SK-N-MC (cell line): ENCODE measurements at regions not wholly inside any gene's neighbourhood (a gene's known extent, or its start where the extent isn't known, plus 50 kb on each side); places are given as distances from the start of the nearest gene placed in this dataset.
"Not testable (repeated sequence)": the region's sequence is repeated elsewhere in the genome, so short reads cannot be mapped to it uniquely, and the experiment has no call there.

Experiments
- DNase-seq: peaks from one replicate; pipeline ENCODE4 v3.0.0-alpha.2; 2011; ENCODE audit warnings: low read depth, low spot score
- H3K27ac ChIP-seq: fragments of 200-600 bp; sonication (generic); 2 replicates; pipeline ENCODE4 v1.5.1; 2016; ENCODE audit warnings: mixed run types
- H3K36me3 ChIP-seq: fragments of 200-600 bp; sonication (generic); 2 replicates; pipeline ENCODE4 v1.6.1; 2017; ENCODE audit warnings: antibody characterized with exemption, low read length, mixed read lengths; ENCODE audit not compliant: insufficient read depth
- H3K4me3 ChIP-seq: fragments of 200-600 bp; sonication (generic); 2 replicates; pipeline ENCODE4 v1.5.1; 2016
- H3K9ac ChIP-seq: fragments of 200-600 bp; sonication (generic); 2 replicates; pipeline ENCODE4 v1.8.0; 2017; ENCODE audit warnings: mixed run types, mixed read lengths; ENCODE audit not compliant: insufficient read length
- H3K9me3 ChIP-seq: fragments of 200-600 bp; sonication (generic); 2 replicates; pipeline ENCODE4 v1.6.1; 2017; ENCODE audit warnings: low read depth, mild to moderate bottlenecking, antibody characterized with exemption, low read length, moderate library complexity, mixed read lengths
- EZH2 ChIP-seq: fragments of 200-600 bp; sonication (generic); IDR thresholded peaks from one replicate; pipeline ENCODE4 v1.6.1; 2017; ENCODE audit warnings: antibody characterized with exemption
- FOXP2 ChIP-seq: optimal IDR thresholded peaks from 2 replicates; pipeline ENCODE3; 2011; ENCODE audit warnings: mild to moderate bottlenecking, moderate library complexity; ENCODE audit not compliant: insufficient read depth; ENCODE audit errors: extremely low read length, control extremely low read depth
- POLR2AphosphoS5 ChIP-seq: IDR thresholded peaks from 2 replicates; pipeline ENCODE4 v1.6.1; 2012; ENCODE audit warnings: mild to moderate bottlenecking, low read depth, low read length, borderline replicate concordance

- DNase-seq: peak; percentile 71
- TF ChIP-seq POLR2AphosphoS5 (no peak), EZH2 (no peak)
- Histone ChIP-seq H3K4me3 (no peak overlapping the region), H3K9ac (no peak overlapping the region), H3K9me3 (no peaks in the 10 kb centered on the region), H3K27ac (no peak overlapping the region), H3K36me3 (no peaks in the 10 kb centered on the region)
Measured at GRCh38 chr1:195738966-195739650, 869.1 kb downstream of the KCNT2 start.

- no peaks in the 10 kb centered on the region for H3K36me3 ChIP-seq
- DNase-seq: no peak
- no peak overlapping the region for H3K27ac ChIP-seq
- no peak overlapping the region for H3K9ac ChIP-seq
- no peaks in the 10 kb centered on the region for H3K9me3 ChIP-seq
- no peak overlapping the region for H3K4me3 ChIP-seq
- no peak for TF ChIP-seq POLR2AphosphoS5
- TF ChIP-seq FOXP2: no peak
- TF ChIP-seq EZH2: no peak
Measured at GRCh38 chr1:195735140-195735539, 873.1 kb downstream of the KCNT2 start.

- Histone ChIP-seq H3K36me3 (no peaks in the 10 kb centered on the region), H3K9me3 (no peaks in the 10 kb centered on the region), H3K4me3 (no peak overlapping the region), H3K9ac (no peak overlapping the region), H3K27ac (no peak overlapping the region)
- no peak for TF ChIP-seq FOXP2
- TF ChIP-seq EZH2: no peak
- TF ChIP-seq POLR2AphosphoS5: no peak
- DNase-seq: no peak
Measured at GRCh38 chr1:195733826-195734225, 874.4 kb downstream of the KCNT2 start.

GRCh38 chr1:195733408-195733807 is 874.8 kb downstream of the KCNT2 start:
- TF ChIP-seq FOXP2: no peak
- Histone ChIP-seq H3K4me3 (no peak overlapping the region), H3K36me3 (no peaks in the 10 kb centered on the region), H3K9ac (no peak overlapping the region), H3K9me3 (no peaks in the 10 kb centered on the region), H3K27ac (no peak overlapping the region)
- no peak for DNase-seq

GRCh38 chr1:195731385-195731784 is 876.9 kb downstream of the KCNT2 start:
- no peak for TF ChIP-seq POLR2AphosphoS5
- no peak for TF ChIP-seq EZH2
- TF ChIP-seq FOXP2: no peak
- DNase-seq: no peak
- no peak overlapping the region for H3K9ac ChIP-seq

GRCh38 chr1:195723796-195724194 is 884.4 kb downstream of the KCNT2 start:
- no peaks in the 10 kb centered on the region for H3K36me3 ChIP-seq
- no peak overlapping the region for H3K4me3 ChIP-seq
- no peak for DNase-seq
- no peak overlapping the region for H3K27ac ChIP-seq
- H3K9me3 ChIP-seq: no peaks in the 10 kb centered on the region
- no peak for TF ChIP-seq FOXP2
- no peak for TF ChIP-seq POLR2AphosphoS5
- TF ChIP-seq EZH2: no peak
- H3K9ac ChIP-seq: no peak overlapping the region

More at GRCh38 chr1:195731385-195731784, 876.9 kb downstream of the KCNT2 start:
- no peaks in the 10 kb centered on the region for H3K9me3 ChIP-seq
- H3K36me3 ChIP-seq: no peaks in the 10 kb centered on the region
- no peak overlapping the region for H3K27ac ChIP-seq
- no peak overlapping the region for H3K4me3 ChIP-seq

- not testable (repeated sequence) for H3K27ac ChIP-seq, H3K9ac ChIP-seq, H3K4me3 ChIP-seq
Measured at GRCh38 chr1:195722852-195723795, 885.1 kb downstream of the KCNT2 start.

GRCh38 chr1:195722146-195722545 is 886.1 kb downstream of the KCNT2 start:
- not testable (repeated sequence) for DNase-seq, H3K36me3 ChIP-seq, H3K4me3 ChIP-seq, H3K9ac ChIP-seq, H3K27ac ChIP-seq, H3K9me3 ChIP-seq

More at GRCh38 chr1:195722852-195723795, 885.1 kb downstream of the KCNT2 start:
- H3K9me3 ChIP-seq, H3K36me3 ChIP-seq, DNase-seq: not testable (repeated sequence)
